Hepatocyte (in vitro differentiated cells): ENCODE measurements at regions not wholly inside any gene's neighbourhood (a gene's known extent, or its start where the extent isn't known, plus 50 kb on each side); places are given as distances from the start of the nearest gene placed in this dataset.

Experiments used
- EZH2 ChIP-seq: fragments of 200-600 bp; sonication (generic); IDR thresholded peaks from 2 replicates; pipeline ENCODE4 v1.6.1; 2016; ENCODE audit warnings: antibody characterized with exemption, mild to moderate bottlenecking, borderline replicate concordance
- EZH2phosphoT487 ChIP-seq: fragments of 200-600 bp; sonication (generic); IDR thresholded peaks from one replicate; pipeline ENCODE4 v1.6.1; 2018; ENCODE audit warnings: antibody characterized with exemption, mild to moderate bottlenecking, low read depth, moderate library complexity; ENCODE audit not compliant: unreplicated experiment, severe bottlenecking
- TF ChIP-seq, protein P1 (sequence below): fragments of 200-600 bp; sonication (generic); IDR thresholded peaks from 2 replicates; pipeline ENCODE4 v1.5.1; 2016; ENCODE audit warnings: antibody characterized with exemption, mild to moderate bottlenecking; ENCODE audit not compliant: poor library complexity

DNA sequence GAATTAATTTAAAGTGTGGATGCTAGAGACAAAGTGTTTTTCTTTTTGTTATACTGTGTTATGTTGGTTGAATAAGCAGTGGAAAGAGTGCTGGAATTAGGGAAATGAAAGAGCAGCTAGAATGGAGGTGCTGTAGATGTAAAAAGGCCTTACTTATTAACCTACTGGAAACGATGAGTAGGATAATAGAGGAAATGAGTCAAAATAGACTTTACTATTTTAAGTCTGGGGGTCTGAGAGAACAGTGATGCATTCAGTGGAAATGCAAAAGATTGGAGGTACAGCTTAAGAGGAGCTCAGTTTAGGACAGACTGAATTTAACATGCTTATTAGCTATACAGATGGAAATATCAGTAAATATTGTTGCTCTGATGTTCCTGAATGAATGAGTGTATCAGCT lies 674.0 kb downstream of the OTOL1 start:
- TF ChIP-seq, protein P1, sequence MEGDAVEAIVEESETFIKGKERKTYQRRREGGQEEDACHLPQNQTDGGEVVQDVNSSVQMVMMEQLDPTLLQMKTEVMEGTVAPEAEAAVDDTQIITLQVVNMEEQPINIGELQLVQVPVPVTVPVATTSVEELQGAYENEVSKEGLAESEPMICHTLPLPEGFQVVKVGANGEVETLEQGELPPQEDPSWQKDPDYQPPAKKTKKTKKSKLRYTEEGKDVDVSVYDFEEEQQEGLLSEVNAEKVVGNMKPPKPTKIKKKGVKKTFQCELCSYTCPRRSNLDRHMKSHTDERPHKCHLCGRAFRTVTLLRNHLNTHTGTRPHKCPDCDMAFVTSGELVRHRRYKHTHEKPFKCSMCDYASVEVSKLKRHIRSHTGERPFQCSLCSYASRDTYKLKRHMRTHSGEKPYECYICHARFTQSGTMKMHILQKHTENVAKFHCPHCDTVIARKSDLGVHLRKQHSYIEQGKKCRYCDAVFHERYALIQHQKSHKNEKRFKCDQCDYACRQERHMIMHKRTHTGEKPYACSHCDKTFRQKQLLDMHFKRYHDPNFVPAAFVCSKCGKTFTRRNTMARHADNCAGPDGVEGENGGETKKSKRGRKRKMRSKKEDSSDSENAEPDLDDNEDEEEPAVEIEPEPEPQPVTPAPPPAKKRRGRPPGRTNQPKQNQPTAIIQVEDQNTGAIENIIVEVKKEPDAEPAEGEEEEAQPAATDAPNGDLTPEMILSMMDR = no peak
- TF ChIP-seq EZH2 = no peak
- TF ChIP-seq EZH2phosphoT487 = no peak
